ENCODE measurements at regions not wholly inside any gene's neighbourhood (a gene's known extent, or its start where the extent isn't known, plus 50 kb on each side); places are given as distances from the start of the nearest gene placed in this dataset.

- intact Hi-C loops (cut with micrococcal nuclease; ENCODE audit: unreplicated experiment), result no loop called here
- H3K36me3 ChIP-seq (ENCODE audit: insufficient read depth, low read length, poor library complexity, severe bottlenecking), result no peaks in the 10 kb centered on the region
- no peak for TF ChIP-seq CTCF (conservative IDR thresholded peaks at IDR 0.05; ENCODE audit: low read depth, low read length)
- TF ChIP-seq EZH2 (IDR thresholded peaks at IDR 0.05; ENCODE audit: borderline replicate concordance, low read depth, low read length, poor library complexity, severe bottlenecking), result no peak
- POLR2A ChIA-PET (ENCODE audit: low non-redundant PET), result no interaction called here
- no TSS peak for BruUV-seq (replicated peaks)
- CTCF ChIA-PET, result no interaction called here
- H3K27ac ChIP-seq (ENCODE audit: low read depth, low read length, poor library complexity, severe bottlenecking), result no peak overlapping the region
- no peak overlapping the region for H3K4me3 ChIP-seq (ENCODE audit: low read depth, low read length, poor library complexity, severe bottlenecking)
- no peaks in the 10 kb centered on the region for H3K27me3 ChIP-seq (replicated peaks; ENCODE audit: insufficient read depth, low read depth, low read length, poor library complexity)
- no peak for DNase-seq (ENCODE audit: low spot score)
- no peaks in the 10 kb centered on the region for H3K9me3 ChIP-seq (ENCODE audit: low read depth, low read length, poor library complexity, severe bottlenecking)
- no peaks in the 10 kb centered on the region for H3K4me1 ChIP-seq (ENCODE audit: insufficient read depth, low read length, poor library complexity, severe bottlenecking)
These were observed 328.9 kb upstream of the CHAC2 start for GRCh38 chr2:53438692-53439091.

- intact Hi-C loops (cut with micrococcal nuclease; ENCODE audit: unreplicated experiment), result no loop called here
- POLR2A ChIA-PET (ENCODE audit: low non-redundant PET), result no interaction called here
- Histone ChIP-seq H3K27ac (ENCODE audit: low read depth, low read length, poor library complexity, severe bottlenecking) (no peak overlapping the region), H3K4me3 (ENCODE audit: low read depth, low read length, poor library complexity, severe bottlenecking) (no peak overlapping the region), H3K9me3 (ENCODE audit: low read depth, low read length, poor library complexity, severe bottlenecking) (no peaks in the 10 kb centered on the region), H3K27me3 (replicated peaks; ENCODE audit: insufficient read depth, low read depth, low read length, poor library complexity) (no peaks in the 10 kb centered on the region), H3K4me1 (ENCODE audit: insufficient read depth, low read length, poor library complexity, severe bottlenecking) (no peaks in the 10 kb centered on the region), H3K36me3 (ENCODE audit: insufficient read depth, low read length, poor library complexity, severe bottlenecking) (no peaks in the 10 kb centered on the region)
- no peak for DNase-seq (ENCODE audit: low spot score)
- CTCF ChIA-PET, result no interaction called here
- TF ChIP-seq CTCF (conservative IDR thresholded peaks at IDR 0.05; ENCODE audit: low read depth, low read length) (no peak), EZH2 (IDR thresholded peaks at IDR 0.05; ENCODE audit: borderline replicate concordance, low read depth, low read length, poor library complexity, severe bottlenecking) (no peak)
- no TSS peak for BruUV-seq (replicated peaks)
These were observed 329.5 kb upstream of the CHAC2 start for GRCh38 chr2:53438100-53438499.

- Histone ChIP-seq H3K9me3 (ENCODE audit: low read depth, low read length, poor library complexity, severe bottlenecking) (no peaks in the 10 kb centered on the region), H3K27me3 (replicated peaks; ENCODE audit: insufficient read depth, low read depth, low read length, poor library complexity) (no peaks in the 10 kb centered on the region), H3K27ac (ENCODE audit: low read depth, low read length, poor library complexity, severe bottlenecking) (no peak overlapping the region), H3K4me1 (ENCODE audit: insufficient read depth, low read length, poor library complexity, severe bottlenecking) (no peaks in the 10 kb centered on the region), H3K4me3 (ENCODE audit: low read depth, low read length, poor library complexity, severe bottlenecking) (no peak overlapping the region), H3K36me3 (ENCODE audit: insufficient read depth, low read length, poor library complexity, severe bottlenecking) (no peaks in the 10 kb centered on the region)
- ChIA-PET POLR2A (ENCODE audit: low non-redundant PET) (no interaction called here), CTCF (no interaction called here)
- TF ChIP-seq EZH2 (IDR thresholded peaks at IDR 0.05; ENCODE audit: borderline replicate concordance, low read depth, low read length, poor library complexity, severe bottlenecking) (no peak), CTCF (conservative IDR thresholded peaks at IDR 0.05; ENCODE audit: low read depth, low read length) (no peak)
- intact Hi-C loops (cut with micrococcal nuclease; ENCODE audit: unreplicated experiment), result no loop called here
- DNase-seq (ENCODE audit: low spot score), result no peak
- no TSS peak for BruUV-seq (replicated peaks)
These were observed 330.2 kb upstream of the CHAC2 start for GRCh38 chr2:53437371-53437770.
